Peyer's patch (tissue), 4 donors: ENCODE measurements at regions not wholly inside any gene's neighbourhood (a gene's known extent, or its start where the extent isn't known, plus 50 kb on each side); places are given as distances from the start of the nearest gene placed in this dataset.

ENCODE experiments used
- CTCF ChIP-seq, 6 experiments: fragments of 450-650 bp in 4 of 6; fragments of 200-600 bp in 2 of 6; sonication (generic) in 1 of 6; IDR thresholded peaks; one replicate each; pipeline ENCODE4 v1.5.1; 2017 to 2019; ENCODE audit warnings: antibody characterized with exemption in 6 of 6, mild to moderate bottlenecking in 3 of 6, moderate library complexity in 1 of 6
- POLR2A ChIP-seq, 2 donors: fragments of 450-650 bp; IDR thresholded peaks; one replicate each; pipeline ENCODE4 v1.5.1; 2017; ENCODE audit warnings: antibody characterized with exemption in 2 of 2, mild to moderate bottlenecking in 2 of 2, moderate library complexity in 2 of 2

DNA sequence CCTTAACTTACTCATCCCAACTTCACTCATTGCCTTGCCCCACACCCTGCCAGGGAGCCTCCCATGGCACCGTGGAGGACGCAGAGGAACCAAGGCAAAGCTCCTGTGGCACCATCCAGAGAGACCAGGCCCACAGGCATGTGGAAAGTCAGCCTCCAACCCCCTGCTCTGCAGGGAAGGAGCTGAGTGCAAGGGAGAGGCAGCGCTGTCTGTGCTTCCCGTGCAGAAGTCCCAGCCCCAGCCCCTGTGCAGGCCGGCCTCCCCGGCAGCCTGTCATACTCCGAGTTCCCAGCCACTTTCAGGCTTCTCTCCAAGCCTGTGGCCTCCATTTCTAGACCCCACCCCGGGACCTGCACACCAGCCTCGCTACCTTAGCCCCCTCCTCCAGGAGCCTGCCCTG lies 106.4 kb downstream of the SINHCAF start:
- TF ChIP-seq CTCF (IDR thresholded peaks at IDR 0.05) (no peak), POLR2A (IDR thresholded peaks at IDR 0.05) (no peak)
